ENCODE measurements at regions not wholly inside any gene's neighbourhood (a gene's known extent, or its start where the extent isn't known, plus 50 kb on each side); places are given as distances from the start of the nearest gene placed in this dataset.

DNA sequence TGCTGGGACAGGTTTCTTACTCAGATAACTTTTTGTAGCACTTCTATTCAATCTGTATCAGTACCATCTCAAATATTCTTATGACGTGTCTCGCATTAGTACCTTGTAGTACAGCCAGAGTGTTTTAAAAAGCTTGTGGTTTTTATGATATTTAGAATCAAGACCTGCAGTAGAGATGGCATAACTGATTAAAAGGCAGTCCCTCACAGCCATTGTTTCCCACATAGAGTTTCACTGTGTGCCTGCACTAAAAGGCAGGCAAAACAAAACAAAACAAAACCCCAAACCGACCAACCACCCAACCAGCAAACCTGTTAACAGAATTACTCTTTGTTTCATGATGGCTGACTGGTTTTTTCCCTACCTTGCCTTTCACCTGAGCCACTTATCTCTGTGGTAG is 221.3 kb upstream of the DGKB start:
- DNase-seq (ENCODE audit: low read depth): no peak
- TF ChIP-seq CTCF (IDR thresholded peaks at IDR 0.05; ENCODE audit: insufficient read depth, low read length): no peak
- H3K4me3 ChIP-seq (ENCODE audit: low read depth, low read length): no peak overlapping the region

DNA sequence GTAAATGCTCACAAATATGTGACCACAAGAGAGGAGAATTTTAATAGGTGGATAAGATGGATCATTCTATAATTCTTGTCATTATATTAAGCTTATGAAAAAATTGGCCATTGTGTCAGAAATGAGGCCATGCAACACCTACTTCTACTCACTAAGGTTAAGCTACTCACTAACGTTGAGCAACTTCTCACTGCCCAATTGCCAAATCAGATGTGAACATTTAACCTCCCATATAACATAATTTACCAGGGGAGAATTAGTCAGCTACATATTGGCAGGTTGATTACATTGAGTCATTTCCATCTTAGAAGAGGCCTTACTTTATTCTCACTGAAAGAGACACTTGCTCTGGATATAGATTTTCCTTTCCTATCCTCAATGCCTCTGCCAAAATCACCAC is 211.2 kb upstream of the DGKB start:
- no peak overlapping the region for H3K4me3 ChIP-seq (ENCODE audit: low read depth, low read length)
- peak; percentile 17 for DNase-seq (ENCODE audit: low read depth)
- no peak for TF ChIP-seq CTCF (IDR thresholded peaks at IDR 0.05; ENCODE audit: insufficient read depth, low read length)

DNA sequence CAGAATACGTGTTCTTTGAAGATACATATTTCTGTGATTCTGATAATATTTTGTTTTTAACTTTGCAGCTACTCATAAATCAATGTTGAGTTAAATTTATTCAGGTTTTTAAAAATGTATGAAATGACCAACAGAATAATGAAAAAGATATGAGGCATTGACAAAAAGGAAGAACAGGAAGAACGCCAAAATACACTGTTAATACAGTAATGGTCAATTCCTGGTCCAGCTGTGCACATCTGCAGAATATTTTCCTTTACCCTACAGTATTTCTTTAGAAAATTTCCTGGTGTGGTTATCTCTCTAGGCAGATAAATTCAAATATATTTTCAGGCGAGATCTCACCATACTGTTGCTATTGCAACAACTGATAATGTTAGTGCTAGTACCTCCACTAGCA is 203.2 kb upstream of the DGKB start:
- DNase-seq (ENCODE audit: low read depth): no peak
- H3K4me3 ChIP-seq (ENCODE audit: low read depth, low read length): no peak overlapping the region
- no peak for TF ChIP-seq CTCF (IDR thresholded peaks at IDR 0.05; ENCODE audit: insufficient read depth, low read length)

- no peak for TF ChIP-seq CTCF (IDR thresholded peaks at IDR 0.05; ENCODE audit: insufficient read depth, low read length)
- H3K4me3 ChIP-seq (ENCODE audit: low read depth, low read length): no peak overlapping the region
- no peak for DNase-seq (ENCODE audit: low read depth)
Measured at GRCh38 chr7:15104411-15105092, 202.0 kb upstream of the DGKB start.

DNA sequence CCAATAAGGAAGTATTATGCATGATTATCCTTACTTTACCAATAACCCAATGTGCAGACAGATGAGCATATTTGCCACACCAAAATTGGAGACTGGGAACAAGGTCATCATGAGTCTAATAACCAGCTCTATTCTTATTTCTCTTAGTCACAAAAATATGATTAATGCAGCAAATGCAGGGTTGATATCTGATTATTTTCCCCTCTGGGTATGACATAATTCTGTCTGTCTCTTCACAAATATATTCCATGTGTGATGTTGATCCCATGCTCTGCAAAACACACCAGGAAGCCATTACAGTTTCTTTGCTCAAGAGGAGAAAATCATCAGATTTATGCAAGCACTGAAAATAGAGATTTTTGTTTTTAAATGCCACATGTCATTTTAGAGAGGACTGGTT is 196.5 kb upstream of the DGKB start:
- no peak for TF ChIP-seq CTCF (IDR thresholded peaks at IDR 0.05; ENCODE audit: insufficient read depth, low read length)
- H3K4me3 ChIP-seq (ENCODE audit: low read depth, low read length): no peak overlapping the region
- DNase-seq (ENCODE audit: low read depth): no peak

- no peak for TF ChIP-seq CTCF (IDR thresholded peaks at IDR 0.05; ENCODE audit: insufficient read depth, low read length)
Measured at GRCh38 chr7:15096853-15097252, 194.3 kb upstream of the DGKB start.

GRCh38 chr7:15094989-15095388 is 192.4 kb upstream of the DGKB start:
- TF ChIP-seq CTCF (IDR thresholded peaks at IDR 0.05; ENCODE audit: insufficient read depth, low read length): no peak
- no peak overlapping the region for H3K4me3 ChIP-seq (ENCODE audit: low read depth, low read length)

More at GRCh38 chr7:15096853-15097252, 194.3 kb upstream of the DGKB start:
- no peak for DNase-seq (ENCODE audit: low read depth)
- no peak overlapping the region for H3K4me3 ChIP-seq (ENCODE audit: low read depth, low read length)

More at GRCh38 chr7:15094989-15095388, 192.4 kb upstream of the DGKB start:
- no peak for DNase-seq (ENCODE audit: low read depth)

All from fibroblast of the aortic adventitia (primary cell).